IMR-90 (cell line): ENCODE measurements at regions not wholly inside any gene's neighbourhood (a gene's known extent, or its start where the extent isn't known, plus 50 kb on each side); places are given as distances from the start of the nearest gene placed in this dataset.

Source experiments
- ATAC-seq: fragments of 200-7000 bp; cut with Tn5 transposase; 2 replicates; pipeline ENCODE4 v1.9.1; 2020; ENCODE audit warnings: low read depth, mild to moderate bottlenecking, moderate library complexity
- BruUV-seq: library from RNA; stranded (reverse); fragments of 400-500 nt; replicated peaks from 2 replicates; lab custom pipeline; 2021; lab: Mats Ljungman, UMichigan
- CTCF ChIA-PET: fragments of 300-600 bp; formaldehyde crosslinking; extraction: SDS; loops from one replicate; lab custom pipeline; 2021; ENCODE audit warnings: antibody characterized with exemption; lab: Yijun Ruan, JAX
- POLR2A ChIA-PET: fragments of 300-600 bp; sonication (Branson Sonifier 250); formaldehyde crosslinking; loops from one replicate; lab custom pipeline; 2022; ENCODE audit warnings: antibody characterized with exemption; ENCODE audit not compliant: unreplicated experiment; lab: Charles Lee
- DNase-seq: peaks from one replicate; pipeline ENCODE4 v3.0.0; 2013
- H2AFZ ChIP-seq: replicated peaks from 2 replicates; pipeline ENCODE3; 2013; ENCODE audit warnings: low read length, mild to moderate bottlenecking; ENCODE audit not compliant: poor library complexity
- H2AK5ac ChIP-seq: 2 replicates; pipeline ENCODE4 v1.6.1; 2013; ENCODE audit warnings: low read depth, low read length, inconsistent platforms
- H2AK9ac ChIP-seq: replicated peaks from 2 replicates; pipeline ENCODE3; 2013; ENCODE audit warnings: mild to moderate bottlenecking, low read depth, low read length, moderate library complexity; ENCODE audit not compliant: poor library complexity
- H2BK120ac ChIP-seq: 2 replicates; pipeline ENCODE4 v1.6.1; 2013; ENCODE audit warnings: low read depth, low read length, inconsistent platforms
- H2BK15ac ChIP-seq: 3 replicates; pipeline ENCODE4 v1.6.1; 2013; ENCODE audit warnings: low read depth, low read length, inconsistent platforms
- H2BK20ac ChIP-seq: 2 replicates; pipeline ENCODE4 v1.6.1; 2013; ENCODE audit warnings: low read depth, mild to moderate bottlenecking, inconsistent platforms, low read length, moderate library complexity
- H2BK5ac ChIP-seq: 2 replicates; pipeline ENCODE4 v1.6.1; 2013; ENCODE audit warnings: mild to moderate bottlenecking, low read depth, low read length, inconsistent platforms; ENCODE audit not compliant: poor library complexity, severe bottlenecking
- H3K14ac ChIP-seq: replicated peaks from 2 replicates; pipeline ENCODE4 v1.6.1; 2013; ENCODE audit warnings: low read depth, low read length, inconsistent platforms
- H3K18ac ChIP-seq: 2 replicates; pipeline ENCODE4 v1.6.1; 2013; ENCODE audit warnings: low read depth, low read length, control low read depth
- H3K23ac ChIP-seq: 2 replicates; pipeline ENCODE4 v1.6.1; 2013; ENCODE audit warnings: low read depth, low read length, inconsistent platforms
- H3K27ac ChIP-seq: 2 replicates; pipeline ENCODE4 v1.5.1; 2013; ENCODE audit warnings: mild to moderate bottlenecking, control low read depth, low read length; ENCODE audit not compliant: insufficient read depth
- H3K27me3 ChIP-seq: 2 replicates; pipeline ENCODE4 v1.6.1; 2013; ENCODE audit warnings: low read length; ENCODE audit not compliant: control insufficient read depth, insufficient read depth
- H3K36me3 ChIP-seq: 2 replicates; pipeline ENCODE4 v1.6.1; 2013; ENCODE audit warnings: low read length, mixed read lengths; ENCODE audit not compliant: control insufficient read depth, insufficient read depth
- H3K4ac ChIP-seq: 2 replicates; pipeline ENCODE4 v1.6.1; 2013; ENCODE audit warnings: low read depth, low read length, inconsistent platforms
- H3K4me1 ChIP-seq: 2 replicates; pipeline ENCODE4 v1.6.1; 2013; ENCODE audit warnings: low read length, mixed read lengths; ENCODE audit not compliant: control insufficient read depth, insufficient read depth
- H3K4me2 ChIP-seq: 2 replicates; pipeline ENCODE4 v1.6.1; 2013; ENCODE audit warnings: low read depth, mild to moderate bottlenecking, control low read depth, low read length, moderate library complexity
- H3K4me3 ChIP-seq: 2 replicates; pipeline ENCODE4 v1.5.1; 2013; ENCODE audit warnings: low read depth, mild to moderate bottlenecking, control low read depth, low read length, moderate library complexity; ENCODE audit not compliant: insufficient read depth
- H3K56ac ChIP-seq: 2 replicates; pipeline ENCODE4 v1.6.1; 2013; ENCODE audit warnings: low read length, inconsistent platforms; ENCODE audit not compliant: insufficient read depth; ENCODE audit errors: extremely low read depth
- H3K79me1 ChIP-seq, 2 experiments: 2 replicates each; pipeline ENCODE4 v1.6.1; 2013; ENCODE audit warnings: low read length in 2 of 2, inconsistent platforms in 1 of 2, low read depth in 1 of 2
- H3K9ac ChIP-seq: 2 replicates; pipeline ENCODE4 v1.6.1; 2013; ENCODE audit warnings: low read depth, low read length, control low read depth
- H3K9me1 ChIP-seq: 2 replicates; pipeline ENCODE4 v1.6.1; 2013; ENCODE audit warnings: low read length, inconsistent platforms; ENCODE audit not compliant: insufficient read depth
- H3K9me3 ChIP-seq: 2 replicates; pipeline ENCODE4 v1.6.1; 2013; ENCODE audit warnings: low read length; ENCODE audit not compliant: control insufficient read depth, insufficient read depth
- H4K20me1 ChIP-seq: 2 replicates; pipeline ENCODE4 v1.6.1; 2013; ENCODE audit warnings: low read length, inconsistent platforms; ENCODE audit not compliant: insufficient read depth
- H4K5ac ChIP-seq: 2 replicates; pipeline ENCODE4 v1.6.1; 2013; ENCODE audit warnings: mild to moderate bottlenecking, low read depth, low read length, control low read depth
- H4K8ac ChIP-seq, 2 experiments: 2 replicates each; pipeline ENCODE4 v1.6.1; 2013; ENCODE audit warnings: low read depth in 2 of 2, low read length in 2 of 2, control low read depth in 1 of 2, inconsistent platforms in 1 of 2
- H4K91ac ChIP-seq: 2 replicates; pipeline ENCODE4 v1.6.1; 2013; ENCODE audit warnings: low read depth, low read length, inconsistent platforms; ENCODE audit not compliant: insufficient read depth
- BHLHE40 ChIP-seq: fragments of 150-350 bp; IDR thresholded peaks from 2 replicates; pipeline ENCODE4 v1.6.1; 2016; ENCODE audit warnings: mild to moderate bottlenecking, low read depth, low read length
- CHD1 ChIP-seq: IDR thresholded peaks from 2 replicates; pipeline ENCODE4 v1.6.1; 2012; ENCODE audit warnings: low read depth, low read length, improper control_type of control experiment
- MXI1 ChIP-seq: IDR thresholded peaks from 2 replicates; pipeline ENCODE4 v1.6.1; 2012; ENCODE audit warnings: low read depth, mild to moderate bottlenecking, low read length, moderate library complexity, borderline replicate concordance
- SMC3 ChIP-seq: fragments of 150-350 bp; IDR thresholded peaks from 2 replicates; pipeline ENCODE4 v1.6.1; 2016; ENCODE audit warnings: low read depth, mild to moderate bottlenecking, antibody characterized with exemption, low read length, moderate library complexity
- WGBS, 2 experiments: methylation state at CpG; one replicate each; pipeline versions ENCODE4 v1.1.5 to v1.1.7; 2013; ENCODE audit warnings: missing lambda C conversion rate in 2 of 2; ENCODE audit not compliant: insufficient read length in 1 of 2; ENCODE audit errors: extremely low coverage in 2 of 2; 5-methylcytosine and 5-hydroxymethylcytosine counted together
- dilution Hi-C: fragments of 300-500 bp; cut with HindIII; formaldehyde crosslinking; loops from one replicate; pipeline ENCODE4 v1.14.3; 2018; ENCODE audit warnings: low sequenced_read_pairs; ENCODE audit not compliant: unreplicated experiment
- in situ Hi-C: fragments of 300-500 bp; cut with MboI; formaldehyde crosslinking; loops from 3 replicates; pipeline ENCODE4 v1.14.3; 2019; ENCODE audit warnings: low sequenced_read_pairs, inconsistent platforms, mixed read lengths
- intact Hi-C: fragments of 100-400 bp; cut with micrococcal nuclease; formaldehyde crosslinking; loops from 2 replicates; pipeline ENCODE4 v1.10.0; 2022

DNA sequence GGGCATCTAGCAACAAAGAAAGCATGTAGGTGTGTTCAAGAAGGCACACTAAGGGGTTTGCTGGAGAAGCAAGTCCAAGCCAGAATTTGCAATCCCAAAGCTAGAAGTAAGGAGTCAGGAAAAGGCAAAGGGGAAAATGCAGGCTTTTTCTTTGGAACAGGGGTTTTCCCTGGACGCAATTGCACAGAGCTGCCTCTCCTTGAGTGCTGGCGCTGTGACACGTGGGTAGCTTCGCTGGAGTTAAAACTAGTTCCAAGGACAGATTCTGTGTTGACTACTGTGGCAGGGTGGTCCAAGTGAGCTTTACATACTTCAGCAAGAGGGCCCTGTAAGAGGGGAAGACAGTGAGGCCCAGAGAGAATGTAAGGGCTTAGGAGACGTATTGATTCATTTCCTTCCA, 277.1 kb downstream of the ADGRA3 start:
- ATAC-seq (no peak), DNase-seq (no peak)
- CTCF ChIA-PET: no interaction called here
- Histone ChIP-seq H4K91ac (no peak overlapping the region), H3K36me3 (no peaks in the 10 kb centered on the region), H3K9me3 (0 out of 2 replicates have a peak, but pooled peaks cover 2% of the 10 kb centered on the region), H2AK5ac (no peak overlapping the region), H3K4me3 (no peak overlapping the region), H3K14ac (no peak overlapping the region), H3K18ac (no peak overlapping the region), H2BK15ac (no peak overlapping the region), H3K27ac (no peak overlapping the region), H3K4me2 (no peak overlapping the region), H2AK9ac (no peak overlapping the region), H4K8ac (no peak overlapping the region), H3K4me1 (no peaks in the 10 kb centered on the region), H3K79me1 (no peaks in the 10 kb centered on the region), H3K9me1 (no peaks in the 10 kb centered on the region), H2BK120ac (no peak overlapping the region), H3K27me3 (no peaks in the 10 kb centered on the region; the same call in 1 of the 2 replicates), H3K4ac (no peak overlapping the region), H2BK5ac (no peak overlapping the region), H2BK20ac (no peak overlapping the region), H3K23ac (no peak overlapping the region), H3K56ac (no peak overlapping the region), H4K20me1 (no peaks in the 10 kb centered on the region), H3K9ac (no peak overlapping the region), H4K5ac (no peak overlapping the region), H2AFZ (no peak overlapping the region)
- in situ Hi-C loops: no loop called here
- intact Hi-C loops: loop anchor here (5.0 to 10.0 kb wide), 2 partner anchors 149 to 454 kb away; no protein-coding TSS in a partner anchor
- POLR2A ChIA-PET: no interaction called here
- no CpG with 5 or more reads among the region's 5 CpGs for WGBS, 2 experiments
- TF ChIP-seq BHLHE40 (no peak), SMC3 (no peak), CHD1 (no peak), MXI1 (no peak)
- dilution Hi-C loops: no loop called here
- no TSS peak for BruUV-seq
